GM18867 (cell line): ENCODE measurements at regions not wholly inside any gene's neighbourhood (a gene's known extent, or its start where the extent isn't known, plus 50 kb on each side); places are given as distances from the start of the nearest gene placed in this dataset.
"Not testable (repeated sequence)": the region's sequence is repeated elsewhere in the genome, so short reads cannot be mapped to it uniquely, and the experiment has no call there.

Experiments used
- ATAC-seq: cut with Tn5 transposase; IDR thresholded peaks from one replicate; pipeline ENCODE4 v1.9.1; 2021; ENCODE audit warnings: mild to moderate bottlenecking, moderate library complexity; ENCODE audit not compliant: unreplicated experiment

DNA sequence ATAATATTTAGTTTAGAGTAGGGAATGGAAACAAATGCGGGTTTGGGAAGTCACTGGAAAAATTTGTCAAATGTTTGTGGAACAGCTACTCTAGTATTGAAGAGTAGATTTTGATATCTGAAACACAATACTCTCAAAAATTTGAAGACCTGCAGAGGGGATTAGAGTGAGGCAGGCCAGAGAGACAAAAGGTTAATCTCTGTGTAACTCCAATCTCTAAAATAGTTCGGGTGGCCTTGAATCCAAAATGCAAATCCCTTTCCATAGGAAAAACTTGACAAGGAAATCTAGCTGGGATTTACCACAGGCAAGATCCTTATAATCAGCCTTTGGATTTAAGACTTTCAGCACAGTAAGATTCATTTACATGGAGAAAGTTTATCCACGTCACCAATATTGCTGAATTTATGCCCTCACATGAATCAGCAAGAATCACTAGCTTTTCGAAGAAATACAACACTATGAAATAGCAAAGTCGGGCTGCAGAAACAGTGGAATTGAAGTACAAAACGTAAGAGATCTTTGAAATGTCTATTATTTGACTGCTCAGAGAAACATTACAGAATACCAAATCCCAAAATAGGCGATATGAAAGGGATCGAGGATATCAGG, 423.7 kb upstream of the ZNF804A start:
- no peak for ATAC-seq

DNA sequence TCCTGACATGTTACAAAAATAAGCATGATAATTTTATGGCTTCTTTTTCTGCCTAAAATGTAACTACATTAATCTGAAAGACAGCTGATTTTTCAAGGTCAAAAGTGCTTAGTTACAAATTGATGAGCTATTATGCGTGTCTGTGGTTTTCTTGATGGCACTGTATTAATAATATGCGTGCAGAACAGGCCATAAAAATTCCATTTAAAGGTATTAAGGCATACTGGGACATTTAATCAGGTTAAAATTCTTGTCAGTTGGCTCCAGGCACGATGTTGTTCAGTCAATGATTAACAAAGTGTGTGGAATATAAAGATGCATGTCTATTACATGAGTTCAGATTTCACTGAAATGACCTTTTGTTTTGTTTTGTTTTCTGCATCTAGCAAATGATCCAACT, 420.1 kb upstream of the ZNF804A start:
- no peak for ATAC-seq

DNA sequence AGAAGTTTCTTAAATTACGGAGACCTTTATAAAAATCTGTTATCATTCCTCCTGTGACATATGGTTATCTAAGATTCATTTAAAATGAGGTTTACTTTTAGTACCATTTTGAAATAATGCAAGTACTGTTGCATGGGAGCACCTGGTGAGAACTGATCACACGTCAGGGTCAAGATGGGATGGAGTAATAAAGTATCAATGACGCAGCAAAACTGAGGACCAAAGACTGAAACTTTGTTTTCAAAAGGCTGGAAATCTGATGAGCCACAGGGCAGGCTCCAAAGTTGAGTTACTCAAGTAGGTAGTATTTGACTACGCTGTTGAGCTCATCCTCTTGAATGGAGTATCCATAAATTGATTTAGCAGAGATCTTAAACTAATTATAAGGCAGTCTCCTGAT, 411.9 kb upstream of the ZNF804A start:
- ATAC-seq, result no peak

DNA sequence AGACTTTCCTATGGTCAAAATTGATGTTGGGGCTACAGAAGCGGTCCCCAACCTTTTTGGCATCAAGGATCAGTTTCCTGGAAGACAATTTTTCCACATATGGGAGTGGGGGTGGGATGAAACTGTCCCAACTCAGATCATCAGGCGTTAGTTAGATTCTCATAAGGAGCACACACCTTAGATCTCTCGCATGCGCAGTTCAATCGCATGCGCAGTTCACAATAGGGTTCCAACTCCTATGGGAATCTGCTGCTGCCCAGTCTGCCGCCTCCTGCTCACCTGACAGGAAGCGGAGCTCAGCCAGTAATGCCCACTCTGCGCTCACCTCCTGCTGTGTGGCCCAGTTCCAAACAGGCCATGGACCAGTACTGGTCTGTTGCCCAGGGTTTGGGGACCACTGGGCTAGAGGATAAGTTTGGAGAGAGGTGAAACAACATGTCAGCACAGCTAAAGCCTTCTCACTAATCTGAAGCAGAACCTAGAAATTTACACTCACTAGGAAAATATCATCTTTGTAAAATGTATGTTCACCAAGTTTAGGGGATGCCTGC, 410.8 kb upstream of the ZNF804A start:
- no peak for ATAC-seq

DNA sequence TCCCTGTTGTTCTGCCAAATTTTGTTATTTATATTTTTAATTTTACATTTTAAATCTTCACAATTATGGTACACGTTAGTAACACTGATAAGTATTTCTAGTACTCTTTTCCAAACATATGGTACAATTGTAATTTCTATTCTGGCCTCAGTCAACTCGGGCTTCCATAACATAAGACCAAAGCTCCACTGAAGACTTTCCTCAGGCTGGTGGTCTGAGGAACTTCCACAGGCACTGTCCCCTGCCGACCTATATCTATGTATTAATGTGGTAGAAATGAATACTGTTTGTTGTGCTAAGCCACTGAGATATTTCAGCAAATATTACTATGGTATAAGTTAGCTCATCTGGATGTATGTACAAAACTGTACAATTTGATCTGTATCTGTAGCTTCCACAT, 407.6 kb upstream of the ZNF804A start:
- no peak for ATAC-seq

DNA sequence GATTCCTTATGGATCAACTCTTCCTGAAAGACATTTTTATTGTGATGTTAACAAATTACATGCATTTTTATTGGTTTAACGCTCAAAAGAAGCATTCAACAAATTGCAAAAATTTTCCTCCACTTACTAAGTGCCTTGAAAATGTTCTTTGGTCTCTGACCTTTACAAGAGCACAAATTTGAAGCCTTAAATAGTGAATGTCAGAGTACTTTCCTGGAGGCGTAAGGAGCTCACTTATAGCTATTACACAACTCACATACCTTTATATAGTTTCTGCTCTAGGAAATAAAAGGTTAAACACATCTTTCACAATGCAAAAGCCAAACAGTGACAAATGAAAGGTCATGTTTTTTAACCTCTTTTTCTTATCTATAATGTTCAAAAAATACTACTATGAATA, 405.7 kb upstream of the ZNF804A start:
- ATAC-seq, result no peak

DNA sequence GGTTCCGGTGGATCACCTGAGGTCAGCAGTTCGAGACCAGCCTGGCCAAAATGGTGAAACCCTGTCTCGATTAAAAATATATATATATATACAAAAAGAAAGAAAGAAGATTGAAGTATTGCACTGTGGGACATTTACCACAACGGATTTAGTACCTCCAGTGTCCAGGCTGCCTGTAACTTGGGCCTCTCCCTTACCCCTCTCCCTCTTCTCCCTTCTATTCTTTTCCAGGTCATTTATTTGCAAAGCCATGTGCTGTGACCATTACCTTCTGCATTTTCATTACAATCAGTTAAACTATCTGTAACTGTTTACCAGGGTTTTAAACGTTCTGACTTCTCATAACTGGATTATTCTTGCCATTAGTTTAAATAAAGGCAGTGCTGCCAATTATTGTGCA, 400.9 kb upstream of the ZNF804A start:
- no peak for ATAC-seq

DNA sequence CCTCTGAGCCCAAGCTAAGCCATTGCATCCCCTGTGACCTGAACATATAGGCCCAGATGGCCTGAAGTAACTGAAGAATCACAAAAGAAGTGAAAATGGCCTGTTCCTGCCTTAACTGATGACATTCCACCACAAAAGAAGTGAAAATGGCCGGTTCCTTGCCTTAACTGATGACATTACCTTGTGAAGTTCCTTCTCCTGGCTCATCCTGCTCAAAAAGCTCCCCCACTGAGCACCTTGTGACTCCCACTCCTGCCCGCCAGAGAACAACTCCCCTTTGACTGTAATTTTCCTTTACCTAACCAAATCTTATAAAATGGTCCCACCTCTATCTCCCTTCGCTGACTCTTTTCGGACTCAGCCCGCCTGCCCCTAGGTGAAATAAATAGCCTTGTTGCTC, 399.5 kb upstream of the ZNF804A start:
- ATAC-seq, result not testable (repeated sequence)

DNA sequence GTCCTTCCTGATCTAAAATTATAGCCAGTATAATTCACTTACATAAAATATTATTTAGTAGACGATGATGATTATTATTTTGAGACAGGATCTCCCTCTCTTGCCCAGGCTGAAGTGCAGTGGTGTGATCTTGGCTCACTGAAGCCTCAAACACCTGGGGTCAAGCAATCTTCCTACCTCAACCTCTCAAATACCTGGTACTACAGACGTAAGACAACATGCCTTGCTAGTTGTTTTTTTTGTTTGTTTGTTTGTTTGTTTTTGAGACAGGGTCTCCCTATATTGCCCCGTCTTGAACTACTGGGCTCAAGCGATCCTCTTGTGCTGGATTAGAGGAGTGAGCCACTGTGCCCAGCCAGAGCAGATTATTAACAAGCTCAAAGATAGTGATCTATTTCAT, 399.1 kb upstream of the ZNF804A start:
- no peak for ATAC-seq

DNA sequence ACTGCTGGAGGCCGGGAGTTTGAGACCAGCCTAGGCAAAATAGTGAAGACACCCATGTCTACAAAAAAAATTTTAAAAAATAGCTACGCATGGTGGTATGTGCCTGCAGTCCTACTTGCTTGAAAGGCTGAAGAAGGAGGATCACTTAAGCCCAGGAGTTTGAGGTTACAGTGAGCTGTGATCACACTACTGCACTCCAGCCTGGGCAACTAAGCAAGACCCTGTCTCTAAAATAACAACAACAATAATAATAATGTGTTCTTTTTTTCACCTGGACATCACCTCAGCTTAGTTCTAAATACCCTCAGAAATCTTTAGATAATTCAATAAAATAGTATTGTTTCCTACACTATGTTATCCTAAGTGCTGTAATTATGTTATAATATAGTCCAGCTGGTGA, 397.1 kb upstream of the ZNF804A start:
- no peak for ATAC-seq

DNA sequence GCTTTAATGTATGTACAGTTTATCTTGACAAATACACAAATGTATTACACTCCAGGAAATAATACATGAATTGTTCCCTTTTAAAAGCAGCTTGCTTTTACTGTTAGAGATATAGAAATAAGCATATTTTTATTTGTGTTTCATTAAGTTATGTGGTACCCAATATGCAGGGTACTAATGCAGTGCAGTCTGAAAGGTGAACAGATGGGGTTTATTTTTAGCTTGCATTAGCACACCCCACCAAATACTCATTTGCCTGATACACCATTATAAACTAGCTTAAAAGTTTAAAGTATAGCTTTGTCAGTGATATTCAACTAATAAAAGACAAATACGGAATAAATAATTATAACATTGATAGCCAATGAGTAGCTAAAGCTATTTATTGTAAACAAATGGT, 394.7 kb upstream of the ZNF804A start:
- no peak for ATAC-seq

DNA sequence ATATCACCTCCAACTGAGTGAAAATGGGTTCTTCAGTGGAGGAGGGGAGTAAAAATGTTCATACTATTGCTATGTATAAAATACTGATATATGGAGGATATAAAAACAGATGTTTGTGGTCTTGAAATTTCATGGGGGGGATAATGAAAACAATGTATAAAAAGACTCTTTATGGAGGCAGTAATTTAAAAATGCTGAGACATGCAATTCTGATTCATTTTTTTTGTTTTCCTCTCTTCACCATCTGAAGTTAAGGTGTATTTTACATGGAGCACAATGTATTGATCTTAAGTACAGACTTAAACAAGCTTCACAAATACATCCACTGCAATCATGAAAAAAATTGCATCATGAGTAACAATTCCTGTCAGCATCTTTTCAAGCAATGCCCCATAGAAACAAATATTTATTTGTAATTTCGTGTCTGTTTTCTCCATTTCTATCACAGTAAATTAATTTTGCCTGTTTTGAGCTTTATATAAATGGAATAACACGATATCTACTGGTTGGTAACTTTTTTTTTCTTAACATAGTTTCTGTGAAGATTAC, 393.2 kb upstream of the ZNF804A start:
- ATAC-seq, result no peak

DNA sequence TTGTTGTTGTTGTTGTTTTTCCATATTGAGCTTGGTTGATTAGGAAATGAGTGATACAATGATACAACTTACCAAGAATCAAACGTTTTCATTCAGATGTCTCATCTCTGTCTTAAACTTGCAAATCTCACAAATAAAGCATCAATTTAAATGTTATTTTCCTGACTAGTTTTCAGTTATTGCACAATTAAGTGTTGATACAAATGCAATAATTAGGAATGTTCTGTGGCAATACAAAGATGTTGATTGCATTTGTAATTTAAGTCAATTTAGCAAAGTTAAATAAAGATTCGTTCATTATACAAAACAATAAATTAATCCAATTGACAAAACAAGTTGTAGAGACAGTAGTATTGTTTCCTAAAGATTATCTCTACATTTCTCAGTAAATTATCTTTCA, 392.3 kb upstream of the ZNF804A start:
- no peak for ATAC-seq

DNA sequence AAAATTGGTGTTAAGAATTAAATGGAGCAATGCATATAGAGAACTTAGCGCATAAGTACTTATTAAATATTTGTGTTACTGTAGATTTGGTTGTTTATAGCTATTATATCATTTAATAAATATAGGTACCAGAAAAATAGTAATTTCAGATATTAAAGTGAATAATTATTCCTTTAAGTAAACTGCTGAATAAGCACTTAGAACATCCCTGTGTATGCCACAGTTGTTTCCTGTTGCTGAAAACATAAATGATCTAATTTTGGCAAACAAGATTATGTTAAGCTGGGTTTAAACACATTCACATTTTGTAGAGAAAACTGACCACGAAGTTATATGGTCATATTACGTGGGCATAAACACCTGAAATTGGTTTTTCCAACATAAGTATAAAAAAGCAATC, 388.0 kb upstream of the ZNF804A start:
- no peak for ATAC-seq

DNA sequence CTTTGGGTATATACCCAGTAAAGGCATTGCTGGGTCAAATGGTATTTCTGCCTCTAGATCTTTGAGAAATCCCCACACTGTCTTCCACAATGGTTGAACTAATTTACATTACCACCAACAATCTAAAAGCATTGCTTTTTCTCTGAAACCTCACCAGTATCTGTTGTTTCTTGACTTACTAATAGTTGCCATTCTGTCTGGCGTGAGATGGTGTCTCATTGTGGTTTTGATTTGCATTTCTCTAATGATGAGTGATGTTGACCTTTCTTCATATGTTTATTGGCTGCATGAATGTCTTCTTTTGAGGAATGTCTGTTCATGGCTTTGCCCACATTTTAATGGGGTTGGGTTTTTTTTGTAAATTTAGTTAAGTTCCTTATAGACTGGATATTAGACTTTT, 382.6 kb upstream of the ZNF804A start:
- peak; percentile 89 for ATAC-seq

DNA sequence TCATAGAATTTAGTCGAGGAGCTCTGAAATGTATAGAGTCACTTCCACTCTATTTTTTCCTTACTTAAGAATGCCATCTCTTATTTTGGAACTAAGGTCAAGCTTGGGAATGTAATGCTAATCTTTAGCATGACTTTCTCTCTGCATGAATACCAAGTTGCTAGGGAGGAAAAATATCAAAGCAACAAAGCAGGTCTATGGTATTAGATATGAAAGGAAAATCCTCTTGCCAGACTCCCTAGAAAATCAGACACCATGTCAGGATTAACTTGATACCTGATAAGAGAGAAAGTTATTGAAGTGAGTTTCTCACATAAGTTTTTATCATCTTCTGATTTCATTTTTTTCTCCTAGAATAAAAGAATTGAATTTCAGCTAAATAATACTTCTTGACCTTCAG, 341.7 kb upstream of the ZNF804A start:
- no peak for ATAC-seq

DNA sequence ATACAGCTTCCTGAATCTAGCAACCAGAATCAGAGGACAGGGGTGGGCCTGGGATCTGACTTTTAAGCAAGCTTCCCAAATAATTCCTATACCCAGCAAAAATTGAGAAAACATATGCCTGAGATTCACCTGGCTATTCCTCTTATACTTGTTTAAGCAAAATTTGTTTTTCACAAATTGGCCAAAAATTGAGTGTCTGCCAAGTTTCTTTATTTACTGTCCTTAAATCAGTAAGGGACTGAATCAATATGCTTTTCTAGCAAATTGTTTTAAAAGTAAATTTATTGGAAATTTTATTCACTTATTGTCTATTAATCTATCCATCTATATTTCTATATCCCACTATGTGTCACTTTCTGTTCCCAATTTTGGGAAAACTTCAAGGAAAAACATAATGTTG, 337.0 kb upstream of the ZNF804A start:
- ATAC-seq, result no peak

DNA sequence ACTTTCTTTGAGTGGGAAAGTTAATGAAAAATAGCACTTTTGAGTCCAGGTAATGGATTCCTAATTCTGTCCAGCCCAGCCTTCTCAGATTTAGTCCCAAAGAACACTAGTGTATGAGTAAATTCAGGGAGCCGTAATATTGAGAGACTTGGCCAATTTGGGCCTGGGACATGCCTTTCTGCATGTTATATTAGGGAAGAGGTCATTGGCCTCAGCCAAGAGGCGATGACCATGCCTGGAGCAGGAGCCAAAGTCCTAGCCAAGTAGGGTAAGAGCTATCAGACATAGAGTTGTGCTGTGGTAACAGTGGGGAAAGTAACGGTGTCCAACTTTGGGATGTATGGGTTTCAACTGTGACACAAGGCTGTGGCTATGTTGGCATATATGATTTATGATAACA, 336.5 kb upstream of the ZNF804A start:
- ATAC-seq, result no peak

DNA sequence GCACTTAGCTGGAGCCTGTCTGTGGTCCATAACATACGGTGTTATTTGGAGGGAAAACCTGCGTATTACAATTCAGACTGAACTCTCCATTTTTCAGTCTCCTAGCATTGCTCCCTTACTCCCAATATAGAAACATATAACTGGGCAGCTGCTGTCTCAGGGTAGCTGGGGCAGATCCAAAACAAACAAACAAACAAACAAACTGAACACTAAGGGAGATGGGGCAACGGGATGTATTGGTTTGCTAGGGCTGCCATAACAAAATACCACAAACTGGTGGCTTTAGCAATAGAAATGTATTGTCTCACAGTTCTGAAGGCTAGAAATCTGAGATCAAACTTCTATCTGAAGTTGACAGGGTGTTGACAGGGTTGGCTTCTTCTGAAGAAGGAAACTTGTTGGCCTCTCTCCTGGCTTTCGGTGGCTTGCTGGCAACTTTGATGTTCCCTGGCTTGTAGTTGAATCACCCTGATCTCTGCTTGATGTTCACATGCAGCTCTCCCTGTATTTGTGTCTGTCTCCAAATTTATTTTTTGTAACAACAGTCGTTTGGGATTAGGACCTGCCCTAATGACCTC, 329.3 kb upstream of the ZNF804A start:
- ATAC-seq, result no peak

DNA sequence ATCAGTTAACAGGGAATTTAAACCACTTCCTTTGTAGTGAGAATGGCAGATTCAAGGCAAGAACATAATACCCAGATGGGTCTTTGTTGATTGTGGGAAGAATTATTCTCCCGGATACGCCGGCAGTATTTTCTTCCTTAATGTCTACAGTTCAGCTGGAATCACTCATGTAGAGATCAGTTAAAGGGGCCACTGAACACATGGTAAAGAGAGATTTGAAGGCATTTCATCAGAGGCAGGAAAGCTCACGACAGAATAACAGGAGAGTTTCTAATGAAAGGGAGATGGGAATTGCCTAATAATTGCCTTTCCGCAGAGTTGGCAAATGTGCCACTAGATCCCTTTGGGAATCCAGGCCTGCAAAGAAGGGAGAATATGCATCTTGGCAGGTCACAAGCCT, 327.7 kb upstream of the ZNF804A start:
- ATAC-seq, result no peak

DNA sequence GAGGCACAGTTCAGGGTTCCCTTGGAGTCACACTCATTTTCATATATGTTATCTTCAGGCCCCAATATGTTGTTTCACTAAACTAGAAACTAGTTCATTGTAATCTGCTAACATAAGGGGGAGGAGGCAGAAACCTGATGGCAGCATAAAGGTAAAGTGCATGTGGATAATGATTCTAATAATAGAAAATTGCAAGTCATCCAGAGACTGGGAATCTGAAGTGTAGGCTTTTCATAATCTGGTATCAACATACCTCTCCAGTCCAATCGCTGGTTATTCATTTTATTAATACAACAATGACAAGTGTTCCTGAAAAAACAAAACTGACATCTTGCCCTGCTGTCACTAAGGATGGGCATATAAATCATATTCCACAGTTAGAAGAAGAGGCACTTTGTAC, 326.3 kb upstream of the ZNF804A start:
- no peak for ATAC-seq

DNA sequence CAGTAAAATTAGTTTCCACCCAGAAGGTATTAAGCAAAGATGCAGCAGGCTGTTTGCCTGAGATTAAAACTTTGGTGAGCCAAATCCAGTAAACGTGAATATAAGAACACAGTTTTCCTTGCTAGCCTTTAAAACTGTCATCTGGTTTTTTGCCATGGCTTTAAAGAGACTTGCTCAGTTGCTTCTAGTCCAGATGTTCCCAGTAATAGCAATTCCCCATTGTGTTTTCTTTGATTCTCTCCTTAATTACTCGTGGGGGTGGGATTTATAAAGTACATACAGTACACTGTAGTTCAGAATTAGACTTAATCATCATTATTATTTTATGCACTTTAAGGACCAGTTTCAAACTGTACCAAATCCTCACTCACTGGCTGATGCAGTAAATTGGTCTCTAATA, 303.5 kb upstream of the ZNF804A start:
- ATAC-seq, result no peak

DNA sequence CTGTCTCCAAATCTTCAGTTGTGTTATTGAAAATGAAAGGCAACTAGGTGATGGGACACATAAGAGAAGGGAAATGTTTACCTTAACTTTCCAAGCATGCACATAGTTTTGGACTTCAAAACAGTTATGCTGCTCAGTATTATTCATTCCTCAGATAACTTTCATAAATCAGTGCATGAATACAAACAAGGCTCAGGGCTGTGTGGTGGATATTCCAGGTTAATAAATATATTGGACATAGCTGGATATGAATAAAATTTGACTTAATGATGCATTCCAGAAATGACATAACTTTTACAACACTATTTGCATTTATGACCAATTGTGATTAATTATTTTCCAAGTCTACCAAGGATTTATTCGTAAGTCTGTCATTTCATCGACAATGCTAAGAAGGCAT, 301.2 kb upstream of the ZNF804A start:
- ATAC-seq, result no peak
